HCT116 (cell line): ENCODE measurements at regions not wholly inside any gene's neighbourhood (a gene's known extent, or its start where the extent isn't known, plus 50 kb on each side); places are given as distances from the start of the nearest gene placed in this dataset.

Experiments used
- ATAC-seq: fragments of 200-7000 bp; cut with Tn5 transposase; 2 replicates; pipeline ENCODE4 v1.9.1; 2020; ENCODE audit warnings: mild to moderate bottlenecking, moderate library complexity
- BruUV-seq: library from RNA; stranded (reverse); fragments of 400-500 nt; replicated peaks from 2 replicates; lab custom pipeline; 2021; lab: Mats Ljungman, UMichigan
- CTCF ChIA-PET: fragments of 300-600 bp; sonication (Branson Sonifier 250); formaldehyde crosslinking; loops from one replicate; lab custom pipeline; 2021; ENCODE audit warnings: antibody characterized with exemption; lab: Charles Lee
- POLR2A ChIA-PET: fragments of 300-600, 350-600 bp; sonication (Branson Sonifier 250); formaldehyde crosslinking; loops from one replicate; lab custom pipeline; 2021; ENCODE audit warnings: antibody characterized with exemption; lab: Charles Lee
- RAD21 ChIA-PET, 2 experiments: fragments of 300-600 bp; sonication (Branson Sonifier 250); formaldehyde crosslinking; loops; one replicate each; lab custom pipeline; 2023; ENCODE audit warnings: low total read pairs in 2 of 2; ENCODE audit not compliant: uncharacterized antibody in 2 of 2, unreplicated experiment in 2 of 2, low non-redundant PET in 1 of 2; lab: Charles Lee
- DNase-seq: peaks from one replicate; pipeline ENCODE4 v3.0.0-alpha.2; 2010; ENCODE audit warnings: low read depth, low spot score
- H2AFZ ChIP-seq: fragments of 200-600 bp; shearing (Covaris generic), sonication (generic); 2 replicates; pipeline ENCODE4 v1.6.1; 2017; ENCODE audit warnings: low read depth, mixed run types, mixed read lengths, antibody characterized with exemption, low read length; ENCODE audit not compliant: poor library complexity, severe bottlenecking
- H3K27ac ChIP-seq: 2 replicates; pipeline ENCODE4 v1.5.1; 2012; ENCODE audit warnings: low read depth, low read length
- H3K27me3 ChIP-seq: fragments of 200-600 bp; sonication (generic); 2 replicates; pipeline ENCODE4 v1.6.1; 2016; ENCODE audit warnings: mixed run types, low read length, mixed read lengths; ENCODE audit not compliant: insufficient read depth
- H3K36me3 ChIP-seq, 2 experiments: fragments of 200-500 bp in 1 of 2; fragments of 200-600 bp in 1 of 2; sonication (Bioruptor generic) in 1 of 2; sonication (generic) in 1 of 2; 2 replicates each; pipeline versions ENCODE4 v1.5.1 to v1.6.1; 2014 to 2016; ENCODE audit warnings: low read length in 2 of 2, inconsistent platforms in 1 of 2, mixed read lengths in 1 of 2, mixed run types in 1 of 2; ENCODE audit not compliant: insufficient read depth in 2 of 2, control insufficient read depth in 1 of 2
- H3K4me1 ChIP-seq, 2 experiments: fragments of 200-600 bp in 1 of 2; sonication (generic) in 1 of 2; 2 replicates each; pipeline versions ENCODE4 v1.5.1 to v1.6.1; 2012 to 2017; ENCODE audit warnings: low read length in 2 of 2, inconsistent platforms in 1 of 2, mild to moderate bottlenecking in 1 of 2, mixed read lengths in 1 of 2, mixed run types in 1 of 2, moderate library complexity in 1 of 2; ENCODE audit not compliant: insufficient read depth in 2 of 2, control insufficient read depth in 1 of 2
- H3K4me2 ChIP-seq: fragments of 200-600 bp; sonication (generic); 2 replicates; pipeline ENCODE4 v1.6.1; 2017; ENCODE audit warnings: mixed run types, low read length, mixed read lengths
- H3K4me3 ChIP-seq, 2 experiments: fragments of 200-600 bp in 1 of 2; sonication (generic) in 1 of 2; replicated peaks in 1 of 2; 2 replicates each; pipeline ENCODE4 v1.5.1; 2011 to 2016; ENCODE audit warnings: low read length in 2 of 2, control low read depth in 1 of 2, low read depth in 1 of 2, mild to moderate bottlenecking in 1 of 2, mixed read lengths in 1 of 2, mixed run types in 1 of 2
- H3K79me2 ChIP-seq: fragments of 200-600 bp; sonication (generic); 2 replicates; pipeline ENCODE4 v1.6.1; 2017; ENCODE audit warnings: mild to moderate bottlenecking, mixed run types, low read length, moderate library complexity, mixed read lengths; ENCODE audit not compliant: insufficient read depth
- H3K9ac ChIP-seq: fragments of 200-600 bp; sonication (generic); 2 replicates; pipeline ENCODE4 v1.6.1; 2016; ENCODE audit warnings: low read length, mixed read lengths
- H3K9me2 ChIP-seq: fragments of 200-600 bp; sonication (generic), shearing (Covaris generic); 2 replicates; pipeline ENCODE4 v1.6.1; 2017; ENCODE audit warnings: mixed run types, mild to moderate bottlenecking, moderate library complexity; ENCODE audit not compliant: insufficient read depth
- H3K9me3 ChIP-seq, 2 experiments: fragments of 200-500 bp in 1 of 2; fragments of 200-600 bp in 1 of 2; sonication (Bioruptor generic) in 1 of 2; sonication (generic) in 1 of 2; 2 replicates each; pipeline ENCODE4 v1.6.1; 2014 to 2017; ENCODE audit warnings: low read length in 2 of 2, mixed read lengths in 2 of 2, inconsistent platforms in 1 of 2, low read depth in 1 of 2, mild to moderate bottlenecking in 1 of 2, mixed run types in 1 of 2, moderate library complexity in 1 of 2; ENCODE audit not compliant: control insufficient read depth in 1 of 2, insufficient read depth in 1 of 2
- H4K20me1 ChIP-seq: fragments of 200-600 bp; sonication (generic), shearing (Covaris generic); 2 replicates; pipeline ENCODE4 v1.6.1; 2017; ENCODE audit warnings: mixed run types, mild to moderate bottlenecking, moderate library complexity; ENCODE audit not compliant: insufficient read depth
- ATF3 ChIP-seq: IDR thresholded peaks from 2 replicates; pipeline ENCODE4 v1.6.1; 2012
- CBX3 ChIP-seq: IDR thresholded peaks from 2 replicates; pipeline ENCODE4 v1.6.1; 2012; ENCODE audit warnings: low read depth
- CTCF ChIP-seq, 3 experiments: fragments of 200-600 bp in 1 of 3; sonication (generic) in 1 of 3; IDR thresholded peaks in 2 of 3; conservative IDR thresholded peaks in 1 of 3; 2 replicates each; pipeline ENCODE4 v1.5.1; 2012 to 2017; ENCODE audit warnings: low read depth in 2 of 3, low read length in 2 of 3, antibody characterized with exemption in 1 of 3, borderline replicate concordance in 1 of 3, control low read depth in 1 of 3, mild to moderate bottlenecking in 1 of 3, mixed read lengths in 1 of 3, mixed run types in 1 of 3, moderate library complexity in 1 of 3; ENCODE audit not compliant: insufficient read depth in 1 of 3
- ELF1 ChIP-seq: IDR thresholded peaks from 2 replicates; pipeline ENCODE4 v1.6.1; 2012; ENCODE audit warnings: low read depth, borderline replicate concordance
- EZH2phosphoT487 ChIP-seq: fragments of 200-600 bp; IDR thresholded peaks from 2 replicates; pipeline ENCODE4 v1.6.1; 2018; ENCODE audit warnings: antibody characterized with exemption, borderline replicate concordance
- FOSL1 ChIP-seq: IDR thresholded peaks from 2 replicates; pipeline ENCODE4 v1.6.1; 2012; ENCODE audit warnings: low read depth
- JUND ChIP-seq: IDR thresholded peaks from 2 replicates; pipeline ENCODE4 v1.6.1; 2012
- MAX ChIP-seq: IDR thresholded peaks from 2 replicates; pipeline ENCODE4 v1.6.1; 2012
- POLR2A ChIP-seq: IDR thresholded peaks from 2 replicates; pipeline ENCODE4 v1.7.0; 2011; ENCODE audit warnings: borderline replicate concordance; ENCODE audit not compliant: insufficient read depth, insufficient read length; ENCODE audit errors: extremely low read depth
- POLR2AphosphoS5 ChIP-seq: IDR thresholded peaks from 2 replicates; pipeline ENCODE4 v1.6.1; 2011; ENCODE audit warnings: mild to moderate bottlenecking, low read depth, low read length, moderate library complexity
- RAD21 ChIP-seq: IDR thresholded peaks from 2 replicates; pipeline ENCODE4 v1.6.1; 2012; ENCODE audit warnings: low read depth, mild to moderate bottlenecking
- REST ChIP-seq: IDR thresholded peaks from 2 replicates; pipeline ENCODE4 v1.6.1; 2012; ENCODE audit warnings: low read depth
- SP1 ChIP-seq: IDR thresholded peaks from 2 replicates; pipeline ENCODE4 v1.6.1; 2012; ENCODE audit warnings: low read depth
- SRF ChIP-seq: IDR thresholded peaks from 2 replicates; pipeline ENCODE4 v1.6.1; 2012; ENCODE audit warnings: low read depth
- TCF7L2 ChIP-seq: IDR thresholded peaks from 2 replicates; pipeline ENCODE4 v1.7.0; 2011; ENCODE audit warnings: borderline replicate concordance, inconsistent platforms; ENCODE audit not compliant: insufficient read depth, insufficient read length; ENCODE audit errors: extremely low read depth
- YY1 ChIP-seq: IDR thresholded peaks from 2 replicates; pipeline ENCODE4 v1.6.1; 2011; ENCODE audit warnings: low read length, low read depth, moderate library complexity, mild to moderate bottlenecking; ENCODE audit not compliant: insufficient replicate concordance; ENCODE audit errors: extremely low read depth
- ZBTB33 ChIP-seq: IDR thresholded peaks from 2 replicates; pipeline ENCODE4 v1.6.1; 2011; ENCODE audit warnings: mild to moderate bottlenecking, low read length, moderate library complexity; ENCODE audit not compliant: insufficient replicate concordance; ENCODE audit errors: extremely low read depth
- ZFX ChIP-seq: fragments of 450-650 bp; IDR thresholded peaks from 2 replicates; pipeline ENCODE4 v1.6.1; 2017
- ZNF274 ChIP-seq: fragments of 200-500 bp; sonication (Bioruptor generic); IDR thresholded peaks from 2 replicates; pipeline ENCODE4 v1.6.1; 2014; ENCODE audit warnings: mild to moderate bottlenecking, low read depth, low read length, inconsistent platforms
- intact Hi-C: fragments of 100-400 bp; cut with micrococcal nuclease; formaldehyde crosslinking; loops from 2 replicates; pipeline ENCODE4 v1.10.0; 2022

GRCh38 chr3:78091478-78092119, 1051.7 kb downstream of the ROBO2 start:
- no peaks in the 10 kb centered on the region for H3K36me3 ChIP-seq
- no peak overlapping the region for H3K4me2 ChIP-seq
- H3K9ac ChIP-seq = no peak overlapping the region
- no peak for DNase-seq
- ChIA-PET POLR2A (no interaction called here), CTCF (no interaction called here), RAD21 (no interaction called here)
- H3K9me3 ChIP-seq = peaks cover 4 to 19% of the 10 kb centered on the region in 2 experiments; a peak in 2 of 4 replicates
- intact Hi-C loops = no loop called here
- no TSS peak for BruUV-seq
- H3K79me2 ChIP-seq = no peaks in the 10 kb centered on the region
- no peak overlapping the region for H3K4me3 ChIP-seq
- no peak for TF ChIP-seq POLR2AphosphoS5
- TF ChIP-seq SP1 = no peak
- no peak for TF ChIP-seq RAD21
- TF ChIP-seq MAX = no peak
- TF ChIP-seq FOSL1 = no peak
- no peak for TF ChIP-seq CTCF (IDR thresholded peaks at IDR 0.05 in 2 of 3, conservative IDR thresholded peaks at IDR 0.05 in 1 of 3; ENCODE audit: borderline replicate concordance in 1 of 3, insufficient read depth in 1 of 3, low read depth in 2 of 3, low read length in 2 of 3)
- TF ChIP-seq ELF1 = no peak
- TF ChIP-seq POLR2A = no peak
- no peak for TF ChIP-seq ZBTB33
- TF ChIP-seq YY1 = no peak
- TF ChIP-seq EZH2phosphoT487 = no peak
- TF ChIP-seq REST = no peak
- TF ChIP-seq ATF3 = no peak
- TF ChIP-seq ZFX = no peak
- TF ChIP-seq CBX3 = no peak
- no peak for TF ChIP-seq ZNF274
- no peak for TF ChIP-seq SRF
- TF ChIP-seq TCF7L2 = no peak
- no peak for TF ChIP-seq JUND
- H3K4me1 ChIP-seq = no peaks in the 10 kb centered on the region
- H3K27me3 ChIP-seq = no peaks in the 10 kb centered on the region
- no peaks in the 10 kb centered on the region for H4K20me1 ChIP-seq
- no peak overlapping the region for H2AFZ ChIP-seq
- ATAC-seq = no peak
- no peak overlapping the region for H3K27ac ChIP-seq
- no peaks in the 10 kb centered on the region for H3K9me2 ChIP-seq
